Fibroblast of lung (primary cell): ENCODE measurements at regions not wholly inside any gene's neighbourhood (a gene's known extent, or its start where the extent isn't known, plus 50 kb on each side); places are given as distances from the start of the nearest gene placed in this dataset.

ENCODE experiments used
- DNase-seq, 2 donors: peaks; one replicate each; pipeline versions ENCODE4 v3.0.0 to v3.0.0-alpha.2; 2010; ENCODE audit warnings: low read depth in 2 of 2
- H2AFZ ChIP-seq: 2 replicates; pipeline ENCODE4 v1.5.1; 2012; ENCODE audit warnings: low read length, control low read depth, inconsistent platforms
- H3K27ac ChIP-seq: 2 replicates; pipeline ENCODE4 v1.5.1; 2011; ENCODE audit warnings: low read length, control low read depth; ENCODE audit not compliant: insufficient read depth
- H3K27me3 ChIP-seq: 2 replicates; pipeline ENCODE4 v1.5.1; 2011; ENCODE audit warnings: mild to moderate bottlenecking, low read length; ENCODE audit not compliant: control insufficient read depth, insufficient read depth
- H3K36me3 ChIP-seq: 2 replicates; pipeline ENCODE4 v1.5.1; 2011; ENCODE audit warnings: low read length; ENCODE audit not compliant: control insufficient read depth, insufficient read depth
- H3K4me1 ChIP-seq: 2 replicates; pipeline ENCODE4 v1.5.1; 2011; ENCODE audit warnings: low read length; ENCODE audit not compliant: control insufficient read depth, insufficient read depth; ENCODE audit errors: extremely low read depth
- H3K4me2 ChIP-seq: 2 replicates; pipeline ENCODE4 v1.5.1; 2011; ENCODE audit warnings: low read length, control low read depth; ENCODE audit not compliant: insufficient read depth; ENCODE audit errors: extremely low read depth
- H3K4me3 ChIP-seq, 4 experiments: fragments of 200-600 bp in 1 of 4; sonication (generic) in 1 of 4; replicated peaks in 1 of 4; 2 replicates each; pipeline ENCODE4 v1.5.1; 2011 to 2016; ENCODE audit warnings: low read length in 4 of 4, low read depth in 3 of 4, mild to moderate bottlenecking in 3 of 4, control low read depth in 2 of 4, inconsistent platforms in 1 of 4, mixed read lengths in 1 of 4; ENCODE audit not compliant: insufficient read depth in 1 of 4; ENCODE audit errors: control extremely low read depth in 1 of 4
- H3K79me2 ChIP-seq: 2 replicates; pipeline ENCODE4 v1.5.1; 2012; ENCODE audit warnings: mild to moderate bottlenecking, low read length, inconsistent platforms; ENCODE audit not compliant: control insufficient read depth, insufficient read depth
- H3K9ac ChIP-seq: 2 replicates; pipeline ENCODE4 v1.5.1; 2011; ENCODE audit warnings: mild to moderate bottlenecking, low read length, control low read depth; ENCODE audit not compliant: insufficient read depth
- H3K9me3 ChIP-seq: 2 replicates; pipeline ENCODE4 v1.5.1; 2012; ENCODE audit warnings: low read depth, low read length; ENCODE audit not compliant: control insufficient read depth, insufficient read depth
- H4K20me1 ChIP-seq: 2 replicates; pipeline ENCODE4 v1.5.1; 2011; ENCODE audit warnings: low read length; ENCODE audit not compliant: control insufficient read depth, insufficient read depth; ENCODE audit errors: extremely low read depth
- EZH2 ChIP-seq: IDR thresholded peaks from 2 replicates; pipeline ENCODE4 v1.5.1; 2012; ENCODE audit warnings: low read length, control low read depth, mild to moderate bottlenecking; ENCODE audit errors: missing control alignments
- TF ChIP-seq, protein P1 (sequence below), 2 donors: IDR thresholded peaks in 1 of 2; conservative IDR thresholded peaks in 1 of 2; 1 replicate in 1 of 2; 2 replicates in 1 of 2; pipeline ENCODE4 v1.5.1; 2011 to 2012; ENCODE audit warnings: low read length in 2 of 2, control low read depth in 1 of 2, inconsistent platforms in 1 of 2, low read depth in 1 of 2, mild to moderate bottlenecking in 1 of 2

GRCh38 chr4:83738895-83739294, 203.0 kb downstream of the GPAT3 start:
- no peaks in the 10 kb centered on the region for H3K4me1 ChIP-seq
- no peaks in the 10 kb centered on the region for H3K9me3 ChIP-seq
- no peaks in the 10 kb centered on the region for H4K20me1 ChIP-seq
- H3K27ac ChIP-seq: no peak overlapping the region
- no peak overlapping the region for H3K4me2 ChIP-seq
- no peaks in the 10 kb centered on the region for H3K36me3 ChIP-seq
- H3K4me3 ChIP-seq: no peak overlapping the region
- no peak overlapping the region for H2AFZ ChIP-seq
- H3K9ac ChIP-seq: no peak overlapping the region
- H3K27me3 ChIP-seq: no peaks in the 10 kb centered on the region
- TF ChIP-seq, protein P1, sequence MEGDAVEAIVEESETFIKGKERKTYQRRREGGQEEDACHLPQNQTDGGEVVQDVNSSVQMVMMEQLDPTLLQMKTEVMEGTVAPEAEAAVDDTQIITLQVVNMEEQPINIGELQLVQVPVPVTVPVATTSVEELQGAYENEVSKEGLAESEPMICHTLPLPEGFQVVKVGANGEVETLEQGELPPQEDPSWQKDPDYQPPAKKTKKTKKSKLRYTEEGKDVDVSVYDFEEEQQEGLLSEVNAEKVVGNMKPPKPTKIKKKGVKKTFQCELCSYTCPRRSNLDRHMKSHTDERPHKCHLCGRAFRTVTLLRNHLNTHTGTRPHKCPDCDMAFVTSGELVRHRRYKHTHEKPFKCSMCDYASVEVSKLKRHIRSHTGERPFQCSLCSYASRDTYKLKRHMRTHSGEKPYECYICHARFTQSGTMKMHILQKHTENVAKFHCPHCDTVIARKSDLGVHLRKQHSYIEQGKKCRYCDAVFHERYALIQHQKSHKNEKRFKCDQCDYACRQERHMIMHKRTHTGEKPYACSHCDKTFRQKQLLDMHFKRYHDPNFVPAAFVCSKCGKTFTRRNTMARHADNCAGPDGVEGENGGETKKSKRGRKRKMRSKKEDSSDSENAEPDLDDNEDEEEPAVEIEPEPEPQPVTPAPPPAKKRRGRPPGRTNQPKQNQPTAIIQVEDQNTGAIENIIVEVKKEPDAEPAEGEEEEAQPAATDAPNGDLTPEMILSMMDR (conservative IDR thresholded peaks at IDR 0.05 in 1 of 2, IDR thresholded peaks at IDR 0.05 in 1 of 2; ENCODE audit: low read depth in 1 of 2, low read length in 2 of 2): no peak
- TF ChIP-seq EZH2: no peak
- no peaks in the 10 kb centered on the region for H3K79me2 ChIP-seq
- no peak for DNase-seq

DNA sequence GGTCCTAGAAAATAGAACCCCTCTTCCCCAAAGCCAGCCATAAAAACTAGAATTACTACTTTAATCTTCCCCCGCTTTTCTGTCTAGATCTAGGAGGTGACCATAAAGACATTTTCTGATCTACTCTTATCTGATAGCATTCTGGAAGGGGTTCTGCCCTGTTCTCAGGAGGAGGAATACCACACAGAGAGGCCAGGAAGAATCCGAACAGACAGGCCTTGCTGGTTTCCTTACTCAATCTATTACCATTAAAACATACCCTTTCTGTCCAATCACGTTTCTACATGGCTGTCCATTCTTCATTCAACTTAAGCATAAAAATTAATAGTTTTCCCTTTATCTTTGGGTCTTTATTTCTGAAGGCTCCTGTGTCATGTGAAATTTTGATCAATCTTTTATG, 198.7 kb downstream of the GPAT3 start:
- Histone ChIP-seq H3K27me3 (no peaks in the 10 kb centered on the region), H3K4me2 (no peak overlapping the region), H3K79me2 (no peaks in the 10 kb centered on the region), H3K4me1 (no peaks in the 10 kb centered on the region), H4K20me1 (no peaks in the 10 kb centered on the region), H3K27ac (no peak overlapping the region), H2AFZ (no peak overlapping the region), H3K9ac (no peak overlapping the region), H3K9me3 (no peaks in the 10 kb centered on the region), H3K4me3 (no peak overlapping the region), H3K36me3 (no peaks in the 10 kb centered on the region)
- no peak for TF ChIP-seq EZH2
- TF ChIP-seq, protein P1 (conservative IDR thresholded peaks at IDR 0.05 in 1 of 2, IDR thresholded peaks at IDR 0.05 in 1 of 2; ENCODE audit: low read depth in 1 of 2, low read length in 2 of 2): no peak
- DNase-seq: no peak

- Histone ChIP-seq H3K4me1 (no peaks in the 10 kb centered on the region), H3K79me2 (no peaks in the 10 kb centered on the region), H3K4me3 (no peak overlapping the region), H3K9me3 (no peaks in the 10 kb centered on the region), H4K20me1 (no peaks in the 10 kb centered on the region), H3K4me2 (no peak overlapping the region), H2AFZ (no peak overlapping the region), H3K36me3 (no peaks in the 10 kb centered on the region), H3K27ac (no peak overlapping the region), H3K27me3 (no peaks in the 10 kb centered on the region), H3K9ac (no peak overlapping the region)
- DNase-seq: no peak
- no peak for TF ChIP-seq EZH2
- TF ChIP-seq, protein P1 (conservative IDR thresholded peaks at IDR 0.05 in 1 of 2, IDR thresholded peaks at IDR 0.05 in 1 of 2; ENCODE audit: low read depth in 1 of 2, low read length in 2 of 2): no peak
Observed at GRCh38 chr4:83732114-83732635, 196.3 kb downstream of the GPAT3 start.
